Femur (tissue), 1 donor: ENCODE measurements at regions not wholly inside any gene's neighbourhood (a gene's known extent, or its start where the extent isn't known, plus 50 kb on each side); places are given as distances from the start of the nearest gene placed in this dataset.
"Not testable (repeated sequence)": the region's sequence is repeated elsewhere in the genome, so short reads cannot be mapped to it uniquely, and the experiment has no call there.

Experiments used
- DNase-seq: peaks from one replicate; pipeline ENCODE4 v3.0.0-alpha.2; 2017

- no peak for DNase-seq
Measured at GRCh38 chr6:9921366-9921765, 493.5 kb downstream of the TFAP2A start.

DNA sequence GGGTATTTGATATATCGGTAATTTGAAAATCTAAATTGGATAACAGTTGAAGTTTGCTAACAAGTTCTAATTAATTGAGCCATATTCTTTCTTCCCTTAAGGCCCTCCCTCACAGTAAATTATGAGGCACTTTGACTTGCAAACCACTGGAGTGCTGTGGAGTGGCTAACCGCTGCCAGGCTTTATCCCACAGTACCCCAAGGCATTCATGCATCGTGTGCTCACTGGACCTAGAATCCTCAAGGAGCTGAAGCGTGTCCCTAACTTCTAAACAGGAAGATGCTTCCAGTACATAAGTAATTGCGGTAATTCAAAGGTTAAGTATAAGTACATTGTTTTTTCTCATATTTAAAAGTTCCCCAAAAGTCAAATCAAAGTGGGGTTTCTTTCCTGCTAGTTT is 499.9 kb downstream of the TFAP2A start:
- DNase-seq = no peak

GRCh38 chr6:9901376-9901775 is 513.5 kb downstream of the TFAP2A start:
- no peak for DNase-seq

- DNase-seq = no peak
Measured at GRCh38 chr6:9896806-9897205, 518.1 kb downstream of the TFAP2A start.

- DNase-seq = no peak
Measured at GRCh38 chr6:9890893-9891292, 524.0 kb downstream of the TFAP2A start.

- no peak for DNase-seq
Measured at GRCh38 chr6:9890469-9890868, 524.4 kb downstream of the TFAP2A start.

- no peak for DNase-seq
Measured at GRCh38 chr6:9878535-9878934, 536.3 kb downstream of the TFAP2A start.

- DNase-seq = no peak
Measured at GRCh38 chr6:9875605-9876353, 539.1 kb downstream of the TFAP2A start.

GRCh38 chr6:9862603-9863167 is 552.2 kb downstream of the TFAP2A start:
- no peak for DNase-seq

DNA sequence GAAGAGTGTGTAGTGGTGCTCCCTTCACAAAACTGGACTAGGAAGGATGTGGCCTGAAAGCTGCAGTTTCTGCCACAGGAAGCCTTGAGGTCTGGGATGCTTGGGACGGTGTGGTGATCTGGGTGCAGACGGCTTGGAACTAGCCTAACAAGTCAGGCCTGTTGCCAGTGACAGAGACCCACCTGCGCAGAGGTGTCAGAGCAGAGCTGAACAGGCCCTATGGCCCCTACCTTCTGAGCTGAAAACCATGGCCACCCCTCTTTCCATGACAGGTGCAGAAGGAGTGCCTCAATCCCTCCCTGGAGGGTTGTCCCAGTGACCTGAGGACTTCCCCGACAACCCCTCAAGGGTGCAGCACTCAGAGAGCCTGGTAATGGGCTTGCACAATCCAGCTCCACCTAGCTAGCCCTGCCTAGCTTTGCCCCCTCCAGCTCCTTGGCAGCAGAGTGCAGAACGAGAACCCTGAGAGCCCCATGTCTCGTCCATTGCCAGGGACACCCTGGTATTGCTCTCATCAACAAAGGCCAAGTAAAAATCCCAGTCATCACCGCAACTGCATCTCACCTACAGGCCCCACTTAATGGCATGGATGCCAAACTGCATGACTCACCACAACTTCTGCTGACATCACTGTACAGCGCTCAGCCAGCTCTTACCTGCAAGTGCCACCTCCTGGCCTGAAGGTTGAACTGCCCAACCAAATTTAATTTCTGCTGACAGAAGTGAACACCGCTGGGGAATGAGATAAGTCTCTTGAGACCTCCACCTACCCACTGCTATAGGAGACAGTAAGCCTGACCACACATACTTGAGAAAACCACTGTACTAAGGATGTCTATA is 563.1 kb downstream of the TFAP2A start:
- DNase-seq = no peak

- DNase-seq = no peak
Measured at GRCh38 chr6:9851006-9851405, 563.9 kb downstream of the TFAP2A start.

DNA sequence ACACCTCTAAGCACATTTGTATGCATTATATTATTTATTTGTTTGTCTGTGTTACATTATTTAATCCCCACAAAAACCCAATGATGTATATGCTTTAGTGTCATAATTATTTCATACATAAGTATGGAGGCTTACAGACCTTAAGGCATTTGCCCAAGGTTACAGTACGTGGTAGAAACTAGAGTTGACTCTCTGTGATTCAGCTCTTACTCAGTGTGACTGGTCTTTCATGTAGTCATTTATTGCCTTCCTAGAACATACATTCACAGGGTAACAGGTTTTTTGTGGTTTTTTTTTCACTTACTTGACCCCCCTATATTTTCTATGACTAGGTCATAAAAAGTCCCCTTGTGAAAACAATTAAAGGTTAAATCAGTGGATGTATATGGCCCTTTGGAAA is 566.8 kb downstream of the TFAP2A start:
- DNase-seq = no peak

GRCh38 chr6:9841886-9842725 is 572.8 kb downstream of the TFAP2A start:
- no peak for DNase-seq

GRCh38 chr6:9834233-9834632 is 580.6 kb downstream of the TFAP2A start:
- DNase-seq = no peak

- DNase-seq = no peak
Measured at GRCh38 chr6:9831783-9832182, 583.1 kb downstream of the TFAP2A start.

GRCh38 chr6:9830808-9831207 is 584.1 kb downstream of the TFAP2A start:
- DNase-seq = no peak

DNA sequence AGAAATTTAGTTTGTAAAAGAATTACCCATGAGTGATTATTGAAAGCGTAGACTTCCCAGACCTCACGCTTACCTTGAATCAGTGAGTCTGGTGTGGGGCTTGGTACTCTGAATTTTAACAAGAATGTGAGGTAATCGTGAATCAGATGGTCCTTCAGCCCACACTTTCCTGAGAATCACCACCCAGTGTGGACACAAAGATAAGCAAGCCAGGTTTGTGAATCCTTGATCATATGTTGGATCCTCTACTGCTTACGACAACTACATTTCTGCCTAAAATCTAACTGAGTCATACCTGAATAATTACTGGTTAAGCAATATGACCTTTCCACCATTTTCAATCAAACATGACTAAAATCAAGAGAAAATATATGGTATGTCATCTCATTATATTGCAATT is 589.3 kb downstream of the TFAP2A start:
- no peak for DNase-seq

DNA sequence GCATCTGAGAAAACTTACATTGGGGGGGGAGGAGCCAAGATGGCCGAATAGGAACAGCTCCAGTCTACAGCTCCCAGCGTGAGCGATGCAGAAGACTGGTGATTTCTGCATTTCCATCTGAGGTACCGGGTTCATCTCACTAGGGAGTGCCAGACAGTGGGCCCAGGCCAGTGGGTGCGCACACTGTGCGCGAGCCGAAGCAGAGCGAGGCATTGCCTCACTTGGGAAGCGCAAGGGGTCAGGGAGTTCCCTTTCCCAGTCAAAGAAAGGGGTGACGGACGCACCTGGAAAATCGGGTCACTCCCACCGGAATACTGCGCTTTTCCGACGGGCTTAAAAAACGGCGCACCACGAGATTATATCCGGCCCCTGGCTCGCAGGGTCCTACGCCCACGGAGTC is 604.1 kb downstream of the TFAP2A start:
- DNase-seq = not testable (repeated sequence)

- no peak for DNase-seq
Measured at GRCh38 chr6:9810286-9810685, 604.6 kb downstream of the TFAP2A start.

DNA sequence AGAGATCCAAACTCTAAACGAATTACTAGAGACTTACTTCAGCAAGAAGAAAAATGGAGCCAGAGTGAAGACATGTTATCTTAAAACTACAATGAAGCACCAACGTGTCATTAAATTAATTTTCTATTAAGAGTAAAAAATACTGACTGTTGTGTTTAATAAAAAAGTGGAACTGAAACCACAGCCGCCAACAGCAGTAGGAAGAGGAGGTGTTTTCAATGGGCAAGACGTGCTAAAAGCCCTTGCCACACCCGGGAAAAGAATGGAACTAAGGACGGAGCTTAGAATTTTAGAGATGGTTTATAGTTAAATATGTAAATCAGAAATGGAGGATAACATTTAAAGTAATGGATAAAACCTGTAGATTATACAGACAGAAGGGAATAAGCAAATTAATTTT is 608.7 kb downstream of the TFAP2A start:
- no peak for DNase-seq

GRCh38 chr6:9801249-9801754 is 613.6 kb downstream of the TFAP2A start:
- no peak for DNase-seq

- no peak for DNase-seq
Measured at GRCh38 chr6:9799582-9799981, 615.3 kb downstream of the TFAP2A start.

DNA sequence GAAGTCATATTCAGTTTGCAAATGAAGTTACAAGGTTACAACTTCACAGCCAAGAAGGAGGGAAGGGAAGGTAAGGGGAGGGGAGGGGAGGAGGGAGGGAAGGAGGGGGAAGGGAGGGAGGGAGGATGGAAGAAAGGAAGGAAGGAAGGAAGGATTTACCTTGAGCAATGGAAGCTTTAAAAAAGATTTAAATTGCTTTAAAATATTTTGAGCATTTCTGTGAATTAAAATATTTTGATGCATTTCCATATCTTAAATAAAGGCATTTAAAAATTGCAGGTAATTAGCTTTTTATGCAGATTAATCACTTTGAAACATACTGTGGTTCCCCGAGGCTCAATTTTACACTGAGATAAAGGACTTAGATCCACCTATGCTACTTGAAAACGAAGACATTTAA is 618.0 kb downstream of the TFAP2A start:
- DNase-seq = no peak
